PC-3 (cell line): ENCODE measurements at regions not wholly inside any gene's neighbourhood (a gene's known extent, or its start where the extent isn't known, plus 50 kb on each side); places are given as distances from the start of the nearest gene placed in this dataset.

Experiments used
- ATAC-seq: fragments of 200-7000 bp; cut with Tn5 transposase; 2 replicates; pipeline ENCODE4 v1.9.1; 2020; ENCODE audit warnings: mild to moderate bottlenecking, moderate library complexity
- BruUV-seq: library from RNA; stranded (reverse); fragments of 400-500 nt; replicated peaks from 2 replicates; lab custom pipeline; 2021; lab: Mats Ljungman, UMichigan
- CTCF ChIA-PET: fragments of 300-600 bp; sonication (Branson Sonifier 250); formaldehyde crosslinking; loops from one replicate; lab custom pipeline; 2022; ENCODE audit warnings: antibody characterized with exemption; lab: Charles Lee
- POLR2A ChIA-PET: fragments of 300-600 bp; sonication (Branson Sonifier 250); formaldehyde crosslinking; loops from one replicate; lab custom pipeline; 2022; ENCODE audit warnings: antibody characterized with exemption; ENCODE audit not compliant: unreplicated experiment; lab: Charles Lee
- DNase-seq: peaks from one replicate; pipeline ENCODE4 v3.0.0-alpha.2; 2015
- H2AFZ ChIP-seq: fragments of 300-600 bp; sonication (generic); 2 replicates; pipeline ENCODE4 v1.6.0; 2016; ENCODE audit warnings: antibody characterized with exemption, low read length
- H3F3A ChIP-seq: fragments of 300-600 bp; sonication (generic); one replicate; pipeline ENCODE4 v1.6.0; 2017; ENCODE audit warnings: antibody characterized with exemption, low read length, control low read depth, mild to moderate bottlenecking; ENCODE audit not compliant: unreplicated experiment
- H3K27ac ChIP-seq: fragments of 300-600 bp; sonication (generic); 2 replicates; pipeline ENCODE4 v1.5.1; 2016; ENCODE audit warnings: mild to moderate bottlenecking, low read length
- H3K27me3 ChIP-seq: fragments of 300-600 bp; sonication (generic); 2 replicates; pipeline ENCODE4 v1.6.1; 2016; ENCODE audit warnings: low read length, mixed read lengths
- H3K36me3 ChIP-seq: fragments of 300-600 bp; sonication (generic); 2 replicates; pipeline ENCODE4 v1.6.1; 2016; ENCODE audit warnings: low read depth, mixed run types, low read length, mixed read lengths
- H3K4me1 ChIP-seq: fragments of 300-600 bp; sonication (generic); 2 replicates; pipeline ENCODE4 v1.5.1; 2016; ENCODE audit warnings: low read length; ENCODE audit not compliant: insufficient read depth
- H3K4me2 ChIP-seq: fragments of 300-600 bp; sonication (generic); 2 replicates; pipeline ENCODE4 v1.6.0; 2016; ENCODE audit warnings: low read length
- H3K4me3 ChIP-seq: fragments of 300-600 bp; sonication (generic); 2 replicates; pipeline ENCODE4 v1.5.1; 2016; ENCODE audit warnings: mild to moderate bottlenecking, low read length, mixed read lengths
- H3K79me2 ChIP-seq: fragments of 300-600 bp; sonication (generic); 2 replicates; pipeline ENCODE4 v1.6.1; 2017; ENCODE audit warnings: low read length, mixed read lengths
- H3K9ac ChIP-seq: fragments of 300-600 bp; sonication (generic); 2 replicates; pipeline ENCODE4 v1.6.0; 2016; ENCODE audit warnings: mild to moderate bottlenecking, low read length
- H3K9me2 ChIP-seq: fragments of 300-600 bp; sonication (generic); replicated peaks from 2 replicates; pipeline ENCODE4 v1.6.1; 2016; ENCODE audit warnings: mixed run types, low read length, mixed read lengths
- H3K9me3 ChIP-seq: fragments of 300-600 bp; sonication (generic); 2 replicates; pipeline ENCODE4 v1.6.1; 2016; ENCODE audit warnings: low read length, mixed read lengths
- H4K20me1 ChIP-seq: fragments of 300-600 bp; sonication (generic); 2 replicates; pipeline ENCODE4 v1.6.1; 2016; ENCODE audit warnings: low read length, mixed read lengths
- EZH2 ChIP-seq: fragments of 300-600 bp; sonication (generic); IDR thresholded peaks from one replicate; pipeline ENCODE4 v1.6.1; 2017; ENCODE audit warnings: antibody characterized with exemption, mild to moderate bottlenecking, low read length; ENCODE audit not compliant: unreplicated experiment
- EZH2phosphoT487 ChIP-seq: fragments of 300-600 bp; sonication (generic); IDR thresholded peaks from 2 replicates; pipeline ENCODE4 v1.6.1; 2018; ENCODE audit warnings: mild to moderate bottlenecking, antibody characterized with exemption, low read length, borderline replicate concordance
- intact Hi-C: fragments of 100-400 bp; cut with micrococcal nuclease; formaldehyde crosslinking; loops from 2 replicates; pipeline ENCODE4 v1.9.0; 2023
- TF ChIP-seq, protein P1 (sequence below): fragments of 300-600 bp; sonication (generic); conservative IDR thresholded peaks from 2 replicates; pipeline ENCODE4 v1.5.1; 2017; ENCODE audit warnings: antibody characterized with exemption, low read depth, mild to moderate bottlenecking, low read length

DNA sequence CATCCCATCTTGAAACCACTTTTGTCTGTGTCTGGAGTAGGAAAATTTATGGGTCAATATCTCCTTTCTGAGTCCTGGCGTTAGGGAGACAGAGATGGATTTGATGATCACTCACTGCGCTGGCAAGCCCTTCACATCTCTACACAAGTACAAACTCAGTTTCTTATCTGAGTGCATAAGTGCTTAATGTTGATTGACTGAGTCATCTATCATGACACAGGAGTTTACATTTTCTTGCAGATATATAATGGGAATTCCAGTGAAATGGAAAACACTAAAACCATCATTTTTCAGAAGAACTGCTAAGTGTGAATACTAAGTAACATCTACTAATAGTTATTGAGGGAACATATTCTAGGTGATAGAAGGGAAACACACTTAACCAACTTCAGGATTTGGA lies 763.9 kb upstream of the COBL start:
- ChIA-PET POLR2A (no interaction called here), CTCF (no interaction called here)
- Histone ChIP-seq H3K27ac (no peak overlapping the region), H3K36me3 (no peaks in the 10 kb centered on the region), H3K9ac (no peak overlapping the region), H3K27me3 (no peaks in the 10 kb centered on the region), H3K9me2 (no peaks in the 10 kb centered on the region), H3K4me2 (no peak overlapping the region), H3K4me3 (no peak overlapping the region), H2AFZ (no peak overlapping the region), H4K20me1 (no peaks in the 10 kb centered on the region), H3F3A (no peaks in the 10 kb centered on the region), H3K4me1 (no peaks in the 10 kb centered on the region), H3K9me3 (0 out of 2 replicates have a peak, but pooled peaks cover 4% of the 10 kb centered on the region), H3K79me2 (no peaks in the 10 kb centered on the region)
- no peak for TF ChIP-seq EZH2
- TF ChIP-seq EZH2phosphoT487, result no peak
- TF ChIP-seq, protein P1, sequence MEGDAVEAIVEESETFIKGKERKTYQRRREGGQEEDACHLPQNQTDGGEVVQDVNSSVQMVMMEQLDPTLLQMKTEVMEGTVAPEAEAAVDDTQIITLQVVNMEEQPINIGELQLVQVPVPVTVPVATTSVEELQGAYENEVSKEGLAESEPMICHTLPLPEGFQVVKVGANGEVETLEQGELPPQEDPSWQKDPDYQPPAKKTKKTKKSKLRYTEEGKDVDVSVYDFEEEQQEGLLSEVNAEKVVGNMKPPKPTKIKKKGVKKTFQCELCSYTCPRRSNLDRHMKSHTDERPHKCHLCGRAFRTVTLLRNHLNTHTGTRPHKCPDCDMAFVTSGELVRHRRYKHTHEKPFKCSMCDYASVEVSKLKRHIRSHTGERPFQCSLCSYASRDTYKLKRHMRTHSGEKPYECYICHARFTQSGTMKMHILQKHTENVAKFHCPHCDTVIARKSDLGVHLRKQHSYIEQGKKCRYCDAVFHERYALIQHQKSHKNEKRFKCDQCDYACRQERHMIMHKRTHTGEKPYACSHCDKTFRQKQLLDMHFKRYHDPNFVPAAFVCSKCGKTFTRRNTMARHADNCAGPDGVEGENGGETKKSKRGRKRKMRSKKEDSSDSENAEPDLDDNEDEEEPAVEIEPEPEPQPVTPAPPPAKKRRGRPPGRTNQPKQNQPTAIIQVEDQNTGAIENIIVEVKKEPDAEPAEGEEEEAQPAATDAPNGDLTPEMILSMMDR, result no peak
- no peak for DNase-seq
- no peak for ATAC-seq
- no TSS peak for BruUV-seq
- intact Hi-C loops, result no loop called here

DNA sequence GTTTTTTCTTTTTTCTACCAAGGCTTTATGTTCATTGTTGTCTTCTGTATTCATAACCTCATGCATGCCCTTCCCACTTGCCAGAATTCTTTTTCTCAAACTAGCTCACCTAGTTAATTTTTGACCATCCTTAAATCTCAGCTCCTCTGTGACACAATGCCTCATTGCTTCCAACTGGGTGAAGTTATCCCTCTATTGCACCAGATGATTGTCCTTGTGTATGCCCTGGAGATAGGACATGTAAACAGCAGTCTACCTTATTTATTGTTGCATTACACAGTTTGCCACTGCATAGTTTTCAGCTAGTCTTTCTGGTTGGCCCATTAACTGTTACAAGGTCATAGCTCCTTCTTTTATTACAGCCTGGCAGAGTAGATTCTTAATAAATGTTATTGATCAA lies 763.1 kb upstream of the COBL start:
- no peak overlapping the region for H3K4me2 ChIP-seq
- ATAC-seq, result no peak
- no peaks in the 10 kb centered on the region for H3K79me2 ChIP-seq
- no peaks in the 10 kb centered on the region for H3K4me1 ChIP-seq
- POLR2A ChIA-PET, result no interaction called here
- no peaks in the 10 kb centered on the region for H3K36me3 ChIP-seq
- H3K27me3 ChIP-seq, result no peaks in the 10 kb centered on the region
- BruUV-seq, result no TSS peak
- TF ChIP-seq EZH2phosphoT487, result no peak
- TF ChIP-seq, protein P1, result no peak
- TF ChIP-seq EZH2, result no peak
- no peak overlapping the region for H3K4me3 ChIP-seq
- no peaks in the 10 kb centered on the region for H4K20me1 ChIP-seq
- H3F3A ChIP-seq, result no peaks in the 10 kb centered on the region
- CTCF ChIA-PET, result no interaction called here
- H3K27ac ChIP-seq, result no peak overlapping the region
- no peak overlapping the region for H3K9ac ChIP-seq
- no peak for DNase-seq
- H3K9me3 ChIP-seq, result 0 out of 2 replicates have a peak, but pooled peaks cover 4% of the 10 kb centered on the region
- intact Hi-C loops, result no loop called here
- H2AFZ ChIP-seq, result no peak overlapping the region
- H3K9me2 ChIP-seq, result no peaks in the 10 kb centered on the region

DNA sequence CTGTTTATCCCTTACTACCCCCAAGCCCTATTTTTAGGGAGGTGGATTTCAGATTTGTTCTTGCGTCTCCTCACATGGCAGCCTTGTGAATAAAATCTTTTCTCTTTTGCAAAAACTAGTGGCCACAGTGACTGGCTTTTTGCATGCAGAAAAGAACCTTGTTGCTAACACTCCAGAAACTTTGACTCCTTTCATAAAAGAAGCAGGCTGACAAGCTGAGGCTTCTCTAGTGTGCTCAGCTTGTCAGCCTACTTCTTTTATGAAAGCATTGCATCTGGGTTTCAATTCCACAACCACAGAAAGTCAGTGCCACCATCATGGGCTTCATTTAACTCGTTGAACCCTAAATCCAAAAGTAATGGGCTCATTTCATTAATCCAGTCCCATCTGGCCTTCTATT lies 761.0 kb upstream of the COBL start:
- Histone ChIP-seq H3K4me1 (no peaks in the 10 kb centered on the region), H3K9ac (no peak overlapping the region), H3K27me3 (no peaks in the 10 kb centered on the region), H3K9me3 (0 out of 2 replicates have a peak, but pooled peaks cover 4% of the 10 kb centered on the region), H4K20me1 (no peaks in the 10 kb centered on the region), H2AFZ (no peak overlapping the region), H3K27ac (no peak overlapping the region), H3K4me2 (no peak overlapping the region), H3K4me3 (no peak overlapping the region), H3K36me3 (no peaks in the 10 kb centered on the region), H3K9me2 (no peaks in the 10 kb centered on the region), H3F3A (no peaks in the 10 kb centered on the region), H3K79me2 (no peaks in the 10 kb centered on the region)
- ATAC-seq, result no peak
- ChIA-PET CTCF (no interaction called here), POLR2A (no interaction called here)
- intact Hi-C loops, result no loop called here
- no TSS peak for BruUV-seq
- no peak for DNase-seq
- TF ChIP-seq, protein P1, result no peak
